Uterus (tissue), 3 donors: ENCODE measurements at regions not wholly inside any gene's neighbourhood (a gene's known extent, or its start where the extent isn't known, plus 50 kb on each side); places are given as distances from the start of the nearest gene placed in this dataset.

Source experiments
- DNase-seq, 2 donors: peaks; one replicate each; pipeline ENCODE4 v3.0.0-alpha.2; 2019 to 2020
- H3K27ac ChIP-seq, 2 donors: fragments of 200-600 bp; sonication (generic); 1 replicate in 1 of 2; 2 replicates in 1 of 2; pipeline ENCODE4 v1.5.1; 2016 to 2018
- H3K27me3 ChIP-seq, 2 donors: fragments of 200-600 bp; sonication (generic); one replicate each; pipeline ENCODE4 v1.5.1; 2018 to 2019; ENCODE audit warnings: control low read depth in 1 of 2
- H3K36me3 ChIP-seq, 2 donors: fragments of 200-600 bp; sonication (generic); one replicate each; pipeline ENCODE4 v1.5.1; 2019; ENCODE audit warnings: control low read depth in 1 of 2
- H3K4me1 ChIP-seq, 2 donors: fragments of 200-600 bp; sonication (generic); one replicate each; pipeline ENCODE4 v1.5.1; 2018 to 2019; ENCODE audit warnings: control low read depth in 1 of 2
- H3K4me3 ChIP-seq, 2 donors: fragments of 200-600 bp; sonication (generic); 1 replicate in 1 of 2; 2 replicates in 1 of 2; pipeline ENCODE4 v1.5.1; 2018 to 2019; ENCODE audit warnings: mild to moderate bottlenecking in 1 of 2
- H3K9me3 ChIP-seq, 2 donors: fragments of 200-600 bp; sonication (generic); one replicate each; pipeline ENCODE4 v1.5.1; 2019; ENCODE audit warnings: control low read depth in 1 of 2
- CTCF ChIP-seq, 4 experiments: fragments of 200-600 bp in 2 of 4; fragments of 450-650 bp in 2 of 4; sonication (generic) in 2 of 4; IDR thresholded peaks; one replicate each; pipeline ENCODE4 v1.5.1; 2016 to 2019; ENCODE audit warnings: antibody characterized with exemption in 4 of 4, mild to moderate bottlenecking in 2 of 4, moderate library complexity in 1 of 4
- POLR2A ChIP-seq, 2 donors: fragments of 450-650 bp; IDR thresholded peaks; one replicate each; pipeline ENCODE4 v1.6.1; 2016; ENCODE audit warnings: antibody characterized with exemption in 2 of 2, mild to moderate bottlenecking in 1 of 2, moderate library complexity in 1 of 2
- intact Hi-C: fragments of 100-400 bp; cut with DNase I; formaldehyde crosslinking; loops from one replicate; pipeline ENCODE4 v1.15.1; 2023; ENCODE audit warnings: low total_unique reads
- donor health status: DM: yes; HTN: yes; CAD: no.

DNA sequence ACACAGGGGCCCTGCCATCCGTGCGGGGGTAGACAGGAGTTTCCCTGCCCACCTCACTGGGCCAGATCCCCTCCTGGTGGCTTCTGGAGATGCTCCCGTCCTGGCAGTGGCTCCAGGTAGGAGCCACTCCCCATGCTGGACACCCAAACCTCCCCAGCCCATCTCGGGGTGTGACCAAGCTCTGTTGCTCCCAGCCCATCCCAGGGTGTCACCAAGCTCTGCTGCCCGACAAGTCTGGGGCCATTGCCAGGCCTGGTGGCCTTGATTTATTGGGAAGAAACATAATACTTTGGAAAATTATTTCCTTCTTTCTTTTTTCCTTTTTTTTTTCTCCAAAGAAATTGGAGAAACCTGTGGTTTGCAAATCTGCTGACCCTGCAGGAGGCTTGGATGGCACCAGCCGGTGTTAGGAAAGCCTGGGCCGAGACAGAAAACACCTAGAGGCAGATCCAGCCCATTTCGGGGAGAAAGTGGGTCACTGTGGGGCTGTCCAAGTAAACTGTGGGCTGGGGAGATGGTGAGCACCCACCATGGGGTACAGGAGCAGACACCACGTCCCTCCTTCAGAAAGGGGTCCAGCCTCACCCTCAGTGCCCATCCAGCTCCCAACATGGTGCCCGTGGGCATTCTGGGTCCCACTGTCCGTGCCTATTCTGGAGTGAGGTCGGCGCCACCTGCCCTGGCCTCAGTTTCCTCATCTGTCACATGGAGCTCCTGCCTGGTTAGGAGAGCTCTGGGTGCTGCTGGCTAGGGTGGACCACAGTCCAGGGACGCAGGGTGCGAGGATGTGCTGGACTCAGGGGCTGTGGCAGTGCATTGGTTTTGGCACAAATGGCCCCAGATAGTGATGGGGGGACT lies 59.4 kb upstream of the ADRA2C start:
- no peak overlapping the region for H3K27ac ChIP-seq
- no peaks in the 10 kb centered on the region for H3K9me3 ChIP-seq
- H3K27me3 ChIP-seq: no peaks in the 10 kb centered on the region
- DNase-seq: no peak
- peaks cover 0 to 23% of the 10 kb centered on the region in 2 donors for H3K4me1 ChIP-seq
- intact Hi-C loops: no loop called here
- TF ChIP-seq POLR2A (IDR thresholded peaks at IDR 0.05) (no peak), CTCF (IDR thresholded peaks at IDR 0.05) (no peak)
- no peak overlapping the region for H3K4me3 ChIP-seq
- H3K36me3 ChIP-seq: no peaks in the 10 kb centered on the region

- no peaks in the 10 kb centered on the region for H3K9me3 ChIP-seq
- peaks cover 0 to 23% of the 10 kb centered on the region in 2 donors for H3K4me1 ChIP-seq
- H3K27me3 ChIP-seq: no peaks in the 10 kb centered on the region
- DNase-seq: no peak
- no peak overlapping the region for H3K4me3 ChIP-seq
- H3K36me3 ChIP-seq: no peaks in the 10 kb centered on the region
- no peak for TF ChIP-seq POLR2A (IDR thresholded peaks at IDR 0.05)
- H3K27ac ChIP-seq: no peak overlapping the region
- intact Hi-C loops: no loop called here
Measured at GRCh38 chr4:3706111-3706511, 60.1 kb upstream of the ADRA2C start.

DNA sequence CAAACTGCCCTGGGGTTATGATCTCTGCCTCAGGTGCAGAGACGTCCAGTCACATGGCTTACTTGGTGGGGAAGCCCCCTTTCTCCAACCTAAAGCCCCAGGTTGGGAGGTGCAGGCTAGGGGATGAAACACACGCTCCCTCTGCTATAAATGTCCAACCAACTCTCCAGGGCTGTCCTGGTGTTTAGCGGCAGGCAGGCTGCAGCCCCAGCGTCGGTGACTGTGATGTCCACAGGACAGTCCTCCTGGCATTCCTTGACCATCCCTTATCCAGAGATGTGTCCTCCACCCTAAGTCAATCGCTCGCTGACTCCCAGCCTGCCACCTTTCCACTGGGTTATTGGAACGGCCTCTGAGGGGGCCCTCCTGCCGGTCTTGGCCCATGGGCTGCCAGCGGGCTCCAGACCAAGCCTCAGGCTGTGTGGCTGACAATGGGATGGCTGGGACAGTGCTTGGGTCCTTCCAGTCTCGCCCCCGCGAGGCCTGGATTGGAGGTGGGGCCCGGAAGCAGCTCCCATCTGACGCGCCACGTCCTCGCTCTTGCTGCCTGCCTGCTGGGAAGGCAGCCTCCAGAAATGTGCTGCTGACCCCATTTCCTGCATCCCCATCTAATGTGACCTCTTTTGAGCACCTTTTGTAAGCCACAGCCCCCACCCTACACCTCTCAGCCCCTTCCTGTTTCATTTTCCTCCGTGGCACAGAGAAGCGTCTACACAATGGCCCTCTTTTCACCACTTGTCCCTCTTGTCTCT lies 60.8 kb upstream of the ADRA2C start:
- intact Hi-C loops: no loop called here
- H3K36me3 ChIP-seq: no peaks in the 10 kb centered on the region
- H3K4me1 ChIP-seq: peaks cover 0 to 16% of the 10 kb centered on the region in 2 donors
- TF ChIP-seq CTCF (IDR thresholded peaks at IDR 0.05) (no peak), POLR2A (IDR thresholded peaks at IDR 0.05) (no peak)
- H3K27ac ChIP-seq: no peak overlapping the region
- H3K27me3 ChIP-seq: no peaks in the 10 kb centered on the region
- H3K4me3 ChIP-seq: no peak overlapping the region
- no peaks in the 10 kb centered on the region for H3K9me3 ChIP-seq
- DNase-seq: no peak

GRCh38 chr4:3704669-3705068 lies 61.5 kb upstream of the ADRA2C start:
- Histone ChIP-seq H3K27me3 (no peaks in the 10 kb centered on the region), H3K9me3 (no peaks in the 10 kb centered on the region), H3K36me3 (no peaks in the 10 kb centered on the region), H3K27ac (no peak overlapping the region), H3K4me1 (peaks cover 0 to 12% of the 10 kb centered on the region in 2 donors), H3K4me3 (no peak overlapping the region)
- no peak for DNase-seq
- no peak for TF ChIP-seq POLR2A (IDR thresholded peaks at IDR 0.05)
- no peak for TF ChIP-seq CTCF (IDR thresholded peaks at IDR 0.05)
- intact Hi-C loops: no loop called here

GRCh38 chr4:3703677-3704521 lies 62.3 kb upstream of the ADRA2C start:
- intact Hi-C loops: no loop called here
- H3K27me3 ChIP-seq: no peaks in the 10 kb centered on the region
- TF ChIP-seq POLR2A (IDR thresholded peaks at IDR 0.05) (no peak), CTCF (IDR thresholded peaks at IDR 0.05) (no peak)
- H3K27ac ChIP-seq: no peak overlapping the region
- H3K4me3 ChIP-seq: no peak overlapping the region
- DNase-seq: no peak
- no peaks in the 10 kb centered on the region for H3K36me3 ChIP-seq
- H3K9me3 ChIP-seq: no peaks in the 10 kb centered on the region
- H3K4me1 ChIP-seq: peaks cover 0 to 12% of the 10 kb centered on the region in 2 donors
